GM12892 (cell line): ENCODE measurements at regions not wholly inside any gene's neighbourhood (a gene's known extent, or its start where the extent isn't known, plus 50 kb on each side); places are given as distances from the start of the nearest gene placed in this dataset.

Experiments used
- POLR2AphosphoS5 ChIP-seq: IDR thresholded peaks from 2 replicates; pipeline ENCODE4 v1.6.1; 2011; ENCODE audit warnings: low read depth, low read length, control low read depth
- TAF1 ChIP-seq: IDR thresholded peaks from 2 replicates; pipeline ENCODE4 v1.6.1; 2011; ENCODE audit warnings: low read depth, mild to moderate bottlenecking, control low read depth, low read length, borderline replicate concordance

- TF ChIP-seq POLR2AphosphoS5 (no peak), TAF1 (no peak)
Observed at GRCh38 chr12:31845613-31846322, 113.4 kb upstream of the RESF1 start.
